ENCODE measurements at regions not wholly inside any gene's neighbourhood (a gene's known extent, or its start where the extent isn't known, plus 50 kb on each side); places are given as distances from the start of the nearest gene placed in this dataset.

GRCh38 chr7:121531175-121532070 is 135.3 kb upstream of the FAM3C start:
- no peak for TF ChIP-seq CTCF (IDR thresholded peaks at IDR 0.05)
- no peak for TF ChIP-seq EZH2phosphoT487 (IDR thresholded peaks at IDR 0.05)
- no peak for TF ChIP-seq EZH2 (IDR thresholded peaks at IDR 0.05)

Measured in neural progenitor cell (in vitro differentiated cells).